Sigmoid colon (tissue), 6 donors: ENCODE measurements at regions not wholly inside any gene's neighbourhood (a gene's known extent, or its start where the extent isn't known, plus 50 kb on each side); places are given as distances from the start of the nearest gene placed in this dataset.

Experiments used
- DNase-seq: peaks from one replicate; pipeline ENCODE4 v3.0.0-alpha.2; 2019
- H3K27ac ChIP-seq, 4 donors: fragments of 200-600 bp; sonication (generic); one replicate each; pipeline ENCODE4 v1.5.1; 2016 to 2019; ENCODE audit warnings: mild to moderate bottlenecking in 1 of 4
- H3K27me3 ChIP-seq, 3 donors: fragments of 200-600 bp; sonication (generic); one replicate each; pipeline ENCODE4 v1.5.1; 2019; ENCODE audit warnings: mild to moderate bottlenecking in 1 of 3
- H3K36me3 ChIP-seq, 4 donors: fragments of 200-600 bp; sonication (generic); one replicate each; pipeline ENCODE4 v1.5.1; 2016 to 2019
- H3K4me1 ChIP-seq, 4 donors: fragments of 200-600 bp; sonication (generic); one replicate each; pipeline ENCODE4 v1.5.1; 2017 to 2019
- H3K4me3 ChIP-seq, 4 donors: fragments of 200-600 bp; sonication (generic); one replicate each; pipeline ENCODE4 v1.5.1; 2017 to 2019; ENCODE audit warnings: mild to moderate bottlenecking in 2 of 4, moderate library complexity in 1 of 4
- H3K9me3 ChIP-seq, 4 donors: fragments of 200-600 bp in 3 of 4; sonication (generic) in 3 of 4; one replicate each; pipeline versions ENCODE4 v1.5.1 to v1.6.1; 2013 to 2019
- CTCF ChIP-seq, 4 experiments: fragments of 450-650 bp in 3 of 4; fragments of 200-600 bp in 1 of 4; IDR thresholded peaks; one replicate each; pipeline ENCODE4 v1.5.1; 2016 to 2019; ENCODE audit warnings: antibody characterized with exemption in 4 of 4, mild to moderate bottlenecking in 3 of 4, moderate library complexity in 2 of 4
- EP300 ChIP-seq, 4 donors: sonication (generic); formaldehyde crosslinking; IDR thresholded peaks; one replicate each; pipeline ENCODE4 v1.6.1; 2017; ENCODE audit warnings: antibody characterized with exemption in 4 of 4
- POLR2A ChIP-seq, 2 donors: fragments of 450-650 bp; IDR thresholded peaks; one replicate each; pipeline ENCODE4 v1.6.1; 2016; ENCODE audit warnings: antibody characterized with exemption in 2 of 2, mild to moderate bottlenecking in 2 of 2, moderate library complexity in 2 of 2
- POLR2AphosphoS5 ChIP-seq, 4 donors: sonication (generic); formaldehyde crosslinking; IDR thresholded peaks; one replicate each; pipeline ENCODE4 v1.6.1; 2017; ENCODE audit warnings: antibody characterized with exemption in 4 of 4
- WGBS, 2 donors: extraction: QIAGEN DNeasy Blood & Tissue Kit; methylation state at CpG; one replicate each; pipeline ENCODE4 v1.1.7; 2013; 5-methylcytosine and 5-hydroxymethylcytosine counted together
- intact Hi-C: fragments of 100-400 bp; cut with DNase I; formaldehyde crosslinking; loops from one replicate; pipeline ENCODE4 v1.15.1; 2023
- donor health status: healthy with polysubstance abuse.
- donor health status: healthy.

- no peak for TF ChIP-seq EP300 (IDR thresholded peaks at IDR 0.05)
- no peak for TF ChIP-seq CTCF (IDR thresholded peaks at IDR 0.05)
- no peak for TF ChIP-seq POLR2AphosphoS5 (IDR thresholded peaks at IDR 0.05)
- no peak for TF ChIP-seq POLR2A (IDR thresholded peaks at IDR 0.05)
- Histone ChIP-seq H3K4me3 (no peak overlapping the region), H3K27ac (no peak overlapping the region), H3K4me1 (peaks cover 0 to 6% (median 0%) of the 10 kb centered on the region in 4 donors), H3K36me3 (no peaks in the 10 kb centered on the region), H3K27me3 (no peaks in the 10 kb centered on the region), H3K9me3 (peaks cover 0 to 5% (median 0%) of the 10 kb centered on the region in 4 donors)
- intact Hi-C loops = no loop called here
- no peak for DNase-seq
Measured at GRCh38 chr10:61166065-61166464, 222.1 kb upstream of the RHOBTB1 start.

GRCh38 chr10:61164458-61165160, 220.6 kb upstream of the RHOBTB1 start:
- Histone ChIP-seq H3K4me1 (peaks cover 0 to 6% (median 0%) of the 10 kb centered on the region in 4 donors), H3K27me3 (no peaks in the 10 kb centered on the region), H3K27ac (no peak overlapping the region), H3K9me3 (peaks cover 0 to 5% (median 0%) of the 10 kb centered on the region in 4 donors), H3K36me3 (no peaks in the 10 kb centered on the region), H3K4me3 (no peak overlapping the region)
- WGBS, 2 donors = 37 to 58% methylated on average over 6 of the region's 6 CpGs
- TF ChIP-seq EP300 (IDR thresholded peaks at IDR 0.05) = no peak
- no peak for TF ChIP-seq POLR2AphosphoS5 (IDR thresholded peaks at IDR 0.05)
- DNase-seq = no peak
- intact Hi-C loops = no loop called here

GRCh38 chr10:61163403-61163802, 219.4 kb upstream of the RHOBTB1 start:
- H3K4me1 ChIP-seq = peaks cover 0 to 6% (median 0%) of the 10 kb centered on the region in 4 donors
- WGBS, 2 donors = 94% methylated on average over 7 of the region's 7 CpGs
- DNase-seq = no peak
- H3K36me3 ChIP-seq = no peaks in the 10 kb centered on the region
- no peak overlapping the region for H3K4me3 ChIP-seq
- intact Hi-C loops = no loop called here
- H3K27me3 ChIP-seq = no peaks in the 10 kb centered on the region
- TF ChIP-seq CTCF (IDR thresholded peaks at IDR 0.05) (no peak), POLR2AphosphoS5 (IDR thresholded peaks at IDR 0.05) (no peak), EP300 (IDR thresholded peaks at IDR 0.05) (no peak), POLR2A (IDR thresholded peaks at IDR 0.05) (no peak)
- peaks cover 0 to 5% (median 0%) of the 10 kb centered on the region in 4 donors for H3K9me3 ChIP-seq
- no peak overlapping the region for H3K27ac ChIP-seq

GRCh38 chr10:61160253-61160652, 216.3 kb upstream of the RHOBTB1 start:
- Histone ChIP-seq H3K4me1 (peaks cover 0 to 6% (median 0%) of the 10 kb centered on the region in 4 donors), H3K27ac (no peak overlapping the region), H3K4me3 (no peak overlapping the region), H3K36me3 (no peaks in the 10 kb centered on the region), H3K27me3 (no peaks in the 10 kb centered on the region), H3K9me3 (no peaks in the 10 kb centered on the region)
- 91 to 93% methylated on average over 4 of the region's 4 CpGs for WGBS, 2 donors
- no peak for TF ChIP-seq POLR2AphosphoS5 (IDR thresholded peaks at IDR 0.05)
- no peak for TF ChIP-seq POLR2A (IDR thresholded peaks at IDR 0.05)
- TF ChIP-seq CTCF (IDR thresholded peaks at IDR 0.05) = no peak
- TF ChIP-seq EP300 (IDR thresholded peaks at IDR 0.05) = no peak
- DNase-seq = no peak
- intact Hi-C loops = no loop called here

- H3K27ac ChIP-seq = no peak overlapping the region
- intact Hi-C loops = no loop called here
- 50 to 60% methylated on average over 2 of the region's 2 CpGs for WGBS, 2 donors
Measured at GRCh38 chr10:61159253-61159652, 215.3 kb upstream of the RHOBTB1 start.

More at GRCh38 chr10:61159253-61159652, 215.3 kb upstream of the RHOBTB1 start:
- Histone ChIP-seq H3K9me3 (no peaks in the 10 kb centered on the region), H3K36me3 (no peaks in the 10 kb centered on the region), H3K4me3 (no peak overlapping the region), H3K27me3 (no peaks in the 10 kb centered on the region), H3K4me1 (peaks cover 0 to under 1% (median 0%) of the 10 kb centered on the region in 4 donors)
- TF ChIP-seq POLR2A (IDR thresholded peaks at IDR 0.05) (no peak), EP300 (IDR thresholded peaks at IDR 0.05) (no peak), POLR2AphosphoS5 (IDR thresholded peaks at IDR 0.05) (no peak), CTCF (IDR thresholded peaks at IDR 0.05) (no peak)
- DNase-seq = no peak
